Stimulated activated CD4-positive, alpha-beta T cell treated with anti-CD3 and anti-CD28 coated beads, Interleukin-15, amount 100 ng/mL, for 24 hours (primary cell): ENCODE measurements at regions not wholly inside any gene's neighbourhood (a gene's known extent, or its start where the extent isn't known, plus 50 kb on each side); places are given as distances from the start of the nearest gene placed in this dataset.
"Not testable (repeated sequence)": the region's sequence is repeated elsewhere in the genome, so short reads cannot be mapped to it uniquely, and the experiment has no call there.

Experiments
- DNase-seq: peaks from one replicate; pipeline ENCODE4 v3.0.0-alpha.2; 2020

DNA sequence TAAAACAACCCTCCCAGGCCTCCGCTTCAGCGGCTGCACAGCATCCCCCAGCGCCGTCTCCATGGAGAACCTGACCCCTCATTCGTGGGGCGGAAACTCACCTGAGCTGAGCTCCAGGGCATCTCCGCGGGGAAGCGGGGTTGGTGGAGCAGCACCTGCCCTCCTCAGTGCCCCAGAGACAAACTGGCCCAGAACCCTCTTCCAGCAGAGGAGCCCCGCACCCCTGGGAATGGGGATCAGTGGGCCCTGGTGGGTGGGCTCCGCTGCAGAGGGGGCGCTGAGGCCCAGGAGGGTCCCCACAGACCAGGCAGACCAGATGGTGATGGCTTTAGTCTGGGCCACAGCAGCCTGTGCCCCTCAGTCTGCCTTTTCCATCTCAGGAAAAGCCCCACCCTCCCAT lies 261.2 kb downstream of the ADGRD1 start:
- not testable (repeated sequence) for DNase-seq

DNA sequence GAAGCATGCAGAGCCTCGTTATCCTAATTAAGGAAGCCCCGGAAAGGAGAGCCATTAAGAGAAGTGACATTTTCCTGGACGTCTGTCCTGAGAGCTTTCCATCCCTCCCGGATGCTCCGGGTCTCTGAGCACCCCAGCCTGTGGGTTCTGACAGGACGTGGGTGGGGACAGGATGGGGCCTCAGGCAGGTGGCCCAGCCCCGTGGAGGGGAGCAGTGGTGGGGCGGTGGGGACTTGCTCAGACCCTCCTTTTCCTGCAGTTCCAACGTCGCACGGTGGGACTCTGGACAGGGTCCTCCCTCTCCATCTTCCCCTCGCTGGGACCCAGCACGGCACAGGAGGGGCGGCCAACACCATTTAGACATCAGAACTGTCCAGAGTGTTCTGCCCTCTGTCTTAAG lies 262.9 kb downstream of the ADGRD1 start:
- not testable (repeated sequence) for DNase-seq

DNA sequence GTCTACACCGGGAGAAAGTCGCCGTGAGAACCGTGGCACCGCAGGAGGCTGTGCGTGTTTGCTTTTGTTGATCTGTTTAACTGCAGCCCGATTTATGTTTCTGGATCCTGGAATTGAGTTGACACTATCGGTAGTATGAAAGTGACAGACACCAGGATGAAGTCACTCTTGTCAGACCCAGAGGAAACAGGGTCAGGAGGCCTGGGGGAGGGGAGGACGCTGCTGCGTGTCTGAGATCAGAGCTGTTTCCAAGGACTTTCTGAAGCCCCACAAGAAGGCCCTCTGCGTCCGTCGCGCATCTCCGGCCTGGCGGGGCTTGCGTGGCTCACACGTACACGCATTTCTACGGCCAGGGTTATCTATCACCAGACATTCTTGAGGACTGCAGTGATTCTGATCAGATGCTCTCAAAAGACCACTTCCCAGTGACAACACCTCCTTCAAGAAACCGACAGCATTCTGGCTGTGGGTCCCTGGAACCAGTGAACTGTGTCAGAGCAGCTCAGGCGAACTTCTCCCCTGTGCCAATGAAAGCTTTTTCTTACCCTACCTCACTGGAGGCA lies 263.4 kb downstream of the ADGRD1 start:
- no peak for DNase-seq

DNA sequence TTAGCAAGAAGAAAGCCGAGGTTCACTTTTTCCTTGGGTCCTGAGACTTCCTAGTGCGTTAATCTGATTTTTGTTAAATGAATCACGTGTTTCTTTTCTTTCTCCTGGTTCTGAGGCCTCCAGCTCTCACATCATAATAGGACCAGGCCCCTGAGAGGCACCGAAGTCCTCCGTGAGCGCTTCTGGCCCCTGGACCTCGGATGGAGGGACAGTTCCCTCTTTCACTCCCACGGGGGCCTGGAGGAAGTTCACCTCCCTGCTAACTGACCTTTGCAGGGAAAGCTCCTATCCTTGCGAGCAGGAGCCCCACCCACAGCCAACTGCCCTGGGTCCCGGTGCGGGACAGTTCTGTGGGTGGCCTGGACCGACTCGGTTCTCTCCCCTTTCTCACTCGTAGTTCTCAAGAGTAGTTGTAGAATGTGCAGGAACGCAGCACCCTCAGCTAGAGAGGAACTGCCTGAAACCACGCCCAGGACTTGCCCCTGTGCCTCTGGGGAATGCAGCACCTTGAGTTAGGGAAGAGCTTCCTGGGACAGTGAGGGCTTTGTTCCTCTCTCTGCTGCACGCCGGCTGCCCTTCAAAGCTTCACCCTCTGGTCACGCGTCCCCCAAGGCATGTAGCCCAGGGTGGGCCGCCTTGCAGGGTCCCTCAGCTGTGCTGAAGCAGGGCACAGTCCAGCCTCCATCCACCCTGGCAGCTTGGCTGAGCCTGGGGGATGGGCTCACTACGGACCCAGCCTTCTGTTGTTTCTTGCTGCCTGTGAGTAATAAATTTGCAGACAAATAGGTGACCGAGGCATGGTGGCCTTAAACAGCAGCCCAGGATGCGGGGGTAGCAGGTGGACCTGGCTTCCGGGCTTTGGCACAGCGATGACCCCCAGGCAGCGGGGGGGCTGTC lies 264.6 kb downstream of the ADGRD1 start:
- DNase-seq = no peak

DNA sequence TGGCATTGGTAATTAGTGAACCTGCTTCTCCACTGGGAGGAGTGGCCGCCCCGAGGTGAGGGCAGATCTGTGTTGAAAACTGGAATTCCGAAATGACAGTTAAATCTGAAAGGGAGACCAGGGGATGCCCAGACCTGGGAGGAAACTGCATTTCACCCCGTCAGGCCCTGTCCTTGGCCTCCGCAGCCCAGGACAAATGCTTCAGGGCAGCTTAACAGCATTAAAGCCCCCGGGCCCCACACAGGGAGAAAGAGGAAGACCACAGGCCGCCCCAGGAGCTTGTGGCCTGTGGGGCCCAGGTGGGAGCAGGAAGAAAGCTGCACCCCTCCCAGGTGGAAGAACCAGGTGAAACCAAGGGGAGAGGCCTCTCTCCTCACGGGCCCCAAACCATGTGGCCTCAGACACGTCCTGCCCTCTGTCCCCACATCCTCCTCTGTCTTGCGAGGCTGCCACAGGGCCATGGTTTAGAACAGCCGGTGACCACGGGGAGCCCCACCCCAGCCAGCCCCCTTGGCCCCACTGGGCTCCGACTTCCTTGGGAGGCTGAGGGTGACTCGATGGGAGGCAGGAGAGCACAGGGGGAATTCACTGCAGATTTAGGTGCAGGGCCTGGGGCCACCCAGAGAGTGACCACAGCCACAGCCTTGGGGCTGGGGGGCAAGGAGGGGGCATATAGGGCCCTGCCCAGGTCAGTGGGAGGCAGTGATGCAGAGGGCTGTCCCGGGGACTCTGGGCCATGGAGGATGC lies 265.4 kb downstream of the ADGRD1 start:
- no peak for DNase-seq

DNA sequence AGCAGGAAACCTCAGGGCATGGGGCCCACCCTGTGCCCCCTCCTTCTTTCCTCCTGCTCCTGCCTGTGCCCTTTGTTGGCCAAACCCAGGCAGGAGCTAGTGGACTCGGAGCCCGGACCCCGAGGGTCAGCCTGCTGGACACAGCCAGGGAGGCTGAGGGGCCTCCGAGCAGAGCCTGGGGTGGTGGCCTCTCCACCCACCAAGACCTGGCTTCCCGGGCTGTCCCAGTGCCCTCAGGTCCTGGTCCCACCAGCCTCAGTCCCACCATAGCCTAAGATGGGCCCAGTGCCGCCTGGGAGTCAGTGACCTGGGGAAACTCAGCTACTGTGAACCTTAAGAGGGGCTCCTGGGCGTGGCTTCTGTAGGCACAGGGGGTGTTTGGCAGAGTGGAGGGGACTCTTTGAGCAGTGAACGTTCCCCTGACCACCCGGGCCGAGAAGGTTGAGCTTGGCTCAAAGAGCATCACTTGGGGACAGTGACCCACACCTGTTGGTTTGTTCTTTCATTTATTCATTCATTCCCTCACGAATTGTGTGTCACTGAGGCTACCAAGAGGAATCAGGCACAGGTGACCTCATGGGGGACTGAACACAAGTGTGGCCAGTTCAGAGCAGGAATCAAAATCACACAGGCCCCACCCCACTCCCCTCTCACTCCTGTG lies 266.1 kb downstream of the ADGRD1 start:
- no peak for DNase-seq

DNA sequence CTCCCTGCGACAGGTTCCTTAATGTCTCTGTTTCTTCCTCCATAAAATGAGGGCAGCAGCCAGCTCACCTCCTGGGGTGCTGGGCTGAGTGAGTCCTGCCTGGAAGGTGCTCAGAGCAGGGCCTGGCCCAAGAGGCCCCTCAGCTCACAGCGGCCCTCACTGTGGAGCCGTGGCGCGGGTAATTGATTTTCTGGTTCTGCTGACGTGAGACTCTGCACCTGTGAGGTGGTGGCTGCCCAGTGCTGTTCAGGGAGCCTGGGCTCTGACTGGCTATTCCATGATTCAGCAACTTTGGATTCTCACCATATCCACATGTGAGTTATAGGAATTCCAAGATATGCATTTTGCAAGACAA lies 266.6 kb downstream of the ADGRD1 start:
- DNase-seq = no peak

DNA sequence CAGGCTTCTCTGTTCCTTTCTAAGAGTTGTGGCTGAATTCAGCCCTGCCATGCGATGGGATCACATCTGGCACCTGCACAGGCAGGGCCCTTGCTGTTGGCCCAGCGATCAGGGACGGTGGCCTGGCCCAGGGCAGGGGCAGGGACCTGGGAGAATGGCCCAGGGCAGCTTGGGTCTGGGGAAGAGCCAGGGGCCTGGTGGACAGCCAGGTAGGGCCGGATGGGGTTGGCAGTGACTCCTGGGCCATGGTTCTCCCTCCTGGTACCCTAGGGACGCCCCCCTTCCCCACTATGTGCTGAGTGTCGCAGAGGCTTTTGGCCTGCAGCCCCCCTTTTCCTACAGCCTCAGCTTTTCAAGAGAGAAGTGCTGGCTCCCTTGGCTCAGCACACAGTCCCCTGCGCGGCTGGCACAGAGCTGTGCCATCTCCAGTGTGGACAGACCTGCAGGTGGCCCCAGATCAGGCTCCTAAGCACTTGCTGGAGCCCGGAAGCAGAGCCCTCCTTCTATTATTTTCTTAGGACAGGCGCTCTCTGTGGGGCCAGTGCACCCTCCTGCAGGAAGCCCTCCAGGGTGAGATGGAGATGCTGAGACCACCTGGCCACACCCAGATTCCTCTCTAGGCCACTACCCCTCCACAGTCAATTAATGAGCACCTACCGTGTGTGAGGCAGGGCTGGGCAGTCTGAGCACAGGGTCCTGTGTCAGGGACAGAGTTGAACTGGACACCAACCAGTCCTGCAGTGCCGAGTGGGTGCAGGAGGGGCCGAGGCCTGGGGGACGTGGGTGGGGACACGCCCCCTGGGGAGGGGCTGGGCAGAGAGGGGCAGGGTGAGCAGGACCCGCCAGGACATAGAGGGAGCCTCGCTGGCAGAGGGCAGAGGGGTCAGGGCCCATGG lies 267.6 kb downstream of the ADGRD1 start:
- DNase-seq = no peak

DNA sequence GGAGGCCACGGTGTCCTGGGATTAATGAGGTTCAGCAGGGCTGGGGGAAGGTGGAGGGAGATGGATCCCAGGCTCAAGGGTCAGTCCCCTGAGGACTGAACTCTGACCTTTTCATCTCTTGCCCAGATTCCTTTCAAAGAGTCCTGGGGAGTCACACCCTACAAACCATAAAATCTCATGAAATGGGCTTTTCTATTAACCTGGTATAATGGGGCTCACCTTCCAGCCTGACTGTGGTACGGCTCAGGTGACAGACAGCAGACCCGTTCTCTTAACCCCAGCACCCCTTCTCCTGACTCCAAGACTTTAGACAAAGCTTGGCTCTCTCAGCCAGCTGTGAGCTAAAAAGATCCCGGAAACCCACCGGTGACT lies 268.2 kb downstream of the ADGRD1 start:
- no peak for DNase-seq

DNA sequence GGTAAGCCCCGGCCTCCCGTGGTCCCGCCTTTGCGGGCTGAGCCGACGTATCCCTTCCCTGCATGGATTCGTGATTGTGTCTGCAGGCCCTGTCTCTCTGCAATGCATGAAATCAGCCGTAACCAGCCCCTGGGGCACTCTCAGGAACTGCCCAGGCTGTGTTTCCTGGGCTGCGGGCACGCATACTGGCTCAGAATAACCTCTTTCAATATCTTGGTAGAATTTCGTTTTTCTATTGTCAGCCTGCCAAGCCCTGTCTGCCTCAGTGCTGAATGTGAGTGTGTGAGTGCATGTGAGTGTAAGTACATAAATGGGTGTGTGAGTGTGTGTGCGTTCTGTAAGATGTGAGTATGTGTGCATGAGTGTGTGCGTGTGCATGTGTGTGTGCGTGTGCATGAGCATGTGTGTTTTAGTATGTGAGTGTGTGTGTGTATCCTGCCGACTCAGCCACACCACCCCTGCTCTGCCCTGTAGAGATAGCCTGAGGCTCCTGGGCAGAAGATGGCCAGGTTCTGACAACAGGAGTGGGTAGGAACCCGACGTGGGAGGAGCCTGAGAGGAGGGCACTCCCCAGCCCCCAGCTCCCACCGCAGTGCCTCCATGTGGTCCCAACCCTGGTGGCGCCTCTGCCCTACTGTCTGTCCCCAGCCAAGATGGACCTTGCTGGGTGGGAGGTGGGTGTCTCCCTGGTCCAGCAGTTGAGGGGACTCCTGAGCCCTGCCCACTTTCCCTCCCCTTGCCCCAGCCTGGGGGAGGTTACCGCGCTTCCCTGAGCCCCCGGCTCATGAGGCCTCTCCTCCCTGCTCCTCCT lies 268.8 kb downstream of the ADGRD1 start:
- peak; percentile 48 for DNase-seq

DNA sequence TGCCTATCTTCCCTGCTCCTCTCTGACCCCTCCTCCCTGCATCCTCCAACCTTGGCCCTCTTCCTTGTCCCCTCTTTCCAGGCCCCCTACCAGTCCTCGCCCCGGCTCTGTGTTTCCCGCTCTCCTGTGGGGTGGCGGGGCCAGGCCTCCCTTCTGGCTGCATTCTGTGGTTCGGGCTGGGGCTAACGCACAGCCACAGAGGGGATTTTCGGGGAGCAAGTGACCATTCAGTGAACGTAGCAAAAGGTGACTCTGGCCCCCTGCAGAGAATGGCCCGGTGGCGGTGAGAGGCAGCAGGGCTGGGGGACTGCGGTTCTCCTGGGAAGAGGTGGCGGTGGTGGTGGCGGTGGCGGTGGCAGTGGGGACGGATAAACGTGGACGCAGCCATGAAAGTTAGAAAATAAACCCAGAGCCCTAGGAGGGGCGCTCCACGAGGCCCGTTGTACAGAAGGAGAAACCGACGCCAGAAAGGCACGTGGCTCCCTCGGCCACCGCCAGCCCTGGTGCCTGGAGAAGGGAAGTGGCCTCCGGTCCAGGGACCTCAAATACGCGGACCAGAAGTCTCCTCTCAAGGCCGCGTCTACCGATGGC lies 269.6 kb downstream of the ADGRD1 start:
- no peak for DNase-seq

DNA sequence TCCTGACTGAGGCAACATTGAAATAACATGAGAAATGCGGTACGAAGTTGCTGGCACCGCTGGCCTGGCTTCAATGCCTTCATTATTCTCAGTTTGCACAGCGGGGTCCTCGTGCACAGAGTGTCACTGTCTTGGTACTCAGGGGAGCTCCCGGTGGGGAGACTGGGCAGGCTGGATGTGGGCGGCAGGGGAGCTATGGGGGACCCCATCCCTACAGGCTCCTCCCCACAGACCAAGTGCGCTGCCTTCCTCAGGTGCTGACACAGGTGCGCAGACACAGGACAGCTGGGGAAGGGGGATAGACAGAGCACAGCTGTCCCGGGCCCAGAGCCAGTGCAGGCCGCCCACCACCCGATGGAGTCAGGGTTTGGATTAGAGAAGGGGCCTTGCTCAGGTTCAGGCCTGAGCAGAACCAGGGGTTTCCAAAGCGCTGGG lies 270.1 kb downstream of the ADGRD1 start:
- DNase-seq = no peak

DNA sequence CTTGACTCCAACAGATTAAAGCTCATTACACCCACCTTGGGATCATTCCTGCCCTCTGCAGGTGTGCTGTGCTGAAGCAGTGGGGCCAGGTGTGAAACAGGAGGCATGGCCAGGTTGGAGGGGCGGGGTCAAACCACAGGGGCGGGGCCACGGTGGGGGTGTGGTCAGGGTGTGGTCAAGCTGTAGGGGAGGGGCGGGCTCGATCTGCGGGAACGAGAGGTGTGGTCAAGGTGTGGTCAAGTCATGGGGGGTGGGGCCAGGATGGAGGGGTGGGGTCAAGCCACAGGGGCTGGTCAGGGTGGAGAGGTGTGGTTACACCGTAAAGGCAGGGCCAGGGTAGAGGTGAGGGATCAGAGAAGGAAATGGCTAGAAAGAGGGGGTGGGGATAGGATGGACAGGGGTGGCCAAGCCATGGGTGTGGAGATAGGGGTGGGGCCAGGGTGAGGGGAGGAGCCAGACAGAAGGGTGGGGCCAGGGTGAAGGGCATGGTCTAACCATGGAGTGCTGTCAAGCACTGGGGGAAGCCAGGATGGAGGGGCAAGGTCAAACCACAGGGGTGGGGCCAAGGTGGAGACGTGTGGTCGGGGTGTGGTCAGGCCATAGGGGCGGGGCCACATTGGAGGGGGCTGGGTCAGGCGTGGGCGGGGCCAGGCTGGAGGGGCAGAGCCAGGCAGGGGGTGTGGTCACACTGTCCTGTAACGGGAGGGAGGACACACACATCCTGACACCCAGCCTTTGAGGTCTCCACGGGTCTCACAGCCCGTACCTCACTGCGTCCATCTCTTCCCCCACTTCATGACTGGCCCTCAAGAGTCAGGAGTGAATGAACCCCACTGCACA lies 270.7 kb downstream of the ADGRD1 start:
- DNase-seq = not testable (repeated sequence)

DNA sequence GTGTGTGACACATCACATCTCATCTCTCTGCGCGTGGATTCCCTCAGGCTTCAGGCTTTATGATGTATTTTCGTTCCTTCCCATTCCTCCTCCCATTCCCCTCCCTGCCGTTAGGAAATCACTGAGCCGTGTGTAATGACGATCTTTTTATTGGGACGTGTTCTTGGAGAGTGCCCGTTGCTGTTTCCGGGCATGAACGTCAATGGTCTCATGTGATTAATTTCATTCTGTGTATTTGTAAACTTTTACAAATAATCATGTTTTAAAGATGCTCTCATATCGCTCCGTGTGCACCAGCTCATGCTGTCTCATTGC lies 271.3 kb downstream of the ADGRD1 start:
- not testable (repeated sequence) for DNase-seq

DNA sequence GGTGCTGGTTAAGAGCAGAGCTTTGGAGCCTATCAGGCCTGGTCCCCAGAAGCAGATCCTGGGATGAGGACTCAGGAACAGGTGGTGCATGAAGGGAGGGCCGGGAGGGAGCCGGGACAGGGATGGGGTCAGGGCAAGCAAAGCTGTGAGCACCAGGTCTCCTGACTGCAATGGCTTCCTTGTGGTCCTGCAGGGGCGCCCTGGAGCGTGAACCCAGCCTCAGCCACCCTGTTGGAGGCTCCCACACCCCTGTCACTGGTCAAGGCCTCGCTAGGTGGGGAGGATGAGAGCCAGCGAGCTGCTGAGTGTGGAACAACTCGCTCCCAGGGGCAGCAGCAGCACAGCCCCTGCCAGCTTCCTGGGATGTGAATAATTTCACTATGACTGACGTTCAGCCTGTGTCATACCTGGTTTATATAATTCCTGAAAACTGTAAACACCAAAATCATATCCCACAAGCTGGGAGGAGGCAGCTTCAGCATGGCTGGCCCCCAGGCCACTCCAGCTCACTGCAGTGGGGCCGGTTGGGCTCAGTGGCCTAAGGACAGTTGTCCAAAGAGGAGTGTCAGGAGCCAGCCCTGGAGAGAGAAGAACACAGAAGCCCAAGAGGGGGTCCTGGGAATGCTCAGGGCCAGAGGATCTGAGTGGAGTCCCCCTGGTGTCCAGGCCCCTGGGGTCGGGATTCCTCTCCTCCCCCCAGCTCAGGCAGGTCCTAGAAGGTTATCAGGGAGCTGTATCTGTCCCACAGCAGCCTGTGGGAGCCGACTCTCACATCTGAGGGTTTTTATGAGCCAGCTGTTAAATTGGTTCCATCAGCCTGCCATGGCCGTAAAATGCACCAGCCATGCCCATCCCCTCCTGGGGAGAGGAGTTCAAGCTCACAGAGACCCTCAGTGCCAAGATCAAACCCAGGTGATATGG lies 272.9 kb downstream of the ADGRD1 start:
- DNase-seq = no peak

DNA sequence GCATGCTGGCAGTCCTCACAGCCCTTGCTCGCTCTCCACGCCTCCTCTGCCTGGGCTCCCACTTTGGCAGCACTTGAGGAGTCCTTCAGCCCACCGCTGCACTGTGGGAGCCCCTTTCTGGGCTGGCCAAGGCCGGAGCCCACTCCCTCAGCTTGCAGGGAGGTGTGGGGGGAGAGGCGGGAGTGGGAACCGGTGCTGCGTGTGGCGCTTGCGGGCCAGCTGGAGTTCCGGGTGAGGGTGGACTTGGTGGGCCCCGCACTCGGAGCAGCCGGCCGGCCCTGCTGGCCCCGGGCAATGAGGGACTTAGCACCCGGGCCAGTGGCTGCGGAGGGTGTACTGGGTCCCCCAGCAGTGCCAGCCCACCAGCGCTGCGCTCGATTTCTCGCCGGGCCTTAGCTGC lies 273.9 kb downstream of the ADGRD1 start:
- not testable (repeated sequence) for DNase-seq

DNA sequence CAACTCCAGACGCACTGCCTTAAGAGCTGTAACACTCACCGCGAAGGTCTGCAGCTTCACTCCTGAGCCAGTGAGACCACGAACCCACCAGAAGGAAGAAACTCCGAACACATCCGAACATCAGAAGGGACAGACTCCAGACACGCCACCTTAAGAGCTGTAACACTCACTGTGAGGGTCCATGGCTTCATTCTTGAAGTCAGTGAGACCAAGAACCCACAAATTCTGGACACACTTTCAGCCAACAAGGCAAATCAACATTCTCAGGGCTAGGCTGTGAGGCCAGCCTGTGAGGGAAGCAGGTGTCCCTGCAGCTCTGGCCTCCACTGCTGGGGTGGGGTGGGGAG lies 275.3 kb downstream of the ADGRD1 start:
- DNase-seq = not testable (repeated sequence)

DNA sequence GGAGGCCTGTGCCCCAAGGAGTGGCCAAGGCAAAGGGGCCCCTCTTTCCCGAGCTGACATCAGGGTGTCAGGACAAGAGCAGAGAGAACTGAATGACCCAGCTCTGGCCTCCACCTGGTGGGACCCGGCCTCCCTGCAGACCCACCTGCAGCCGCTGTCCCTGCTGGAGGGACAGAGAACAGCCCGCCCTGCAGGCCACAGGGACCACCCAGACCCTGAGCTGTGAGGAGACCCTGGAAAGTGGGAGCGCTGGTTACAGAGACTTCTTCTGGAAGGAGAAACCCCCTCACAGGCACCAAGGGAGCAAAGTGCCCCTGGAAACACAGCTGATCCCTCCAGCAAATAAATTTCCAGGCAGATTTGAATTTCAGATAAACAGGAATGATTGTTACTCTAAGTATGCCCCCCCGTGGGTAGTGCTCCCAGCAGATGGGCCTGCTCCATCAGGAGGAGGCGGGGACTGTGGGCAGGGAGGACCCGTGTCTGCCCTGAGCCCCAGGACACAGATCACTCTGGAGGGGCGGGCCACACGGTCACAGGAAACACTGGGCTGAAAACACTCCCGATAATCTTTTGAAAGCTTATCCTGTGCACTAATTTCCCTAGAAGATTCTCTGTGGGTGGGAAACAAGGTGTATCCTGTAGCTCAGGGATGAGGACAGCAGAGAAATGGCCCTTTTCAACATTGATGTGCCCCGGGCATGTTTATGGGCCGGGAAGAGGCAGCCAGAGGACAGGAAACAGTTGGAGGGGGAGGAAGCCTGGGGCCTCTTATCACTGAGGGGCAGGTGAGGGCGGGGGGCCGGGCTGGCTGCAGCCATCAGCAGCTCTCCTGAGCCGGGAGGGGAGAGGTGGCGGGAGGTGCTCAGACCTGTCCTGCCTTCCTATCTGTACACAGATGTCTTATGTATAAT lies 276.0 kb downstream of the ADGRD1 start:
- DNase-seq = no peak
